ENCODE measurements at regions not wholly inside any gene's neighbourhood (a gene's known extent, or its start where the extent isn't known, plus 50 kb on each side); places are given as distances from the start of the nearest gene placed in this dataset.

GRCh38 chrX:10795721-10796120 lies 175.3 kb upstream of the MID1 start:
- intact Hi-C loops (cut with micrococcal nuclease; ENCODE audit: unreplicated experiment), result no loop called here
- in situ Hi-C loops (cut with MboI), result no loop called here
- SMC1A ChIA-PET (ENCODE audit: uncharacterized antibody, unreplicated experiment), result no interaction called here
- POLR2A ChIA-PET, result no interaction called here
- no peaks in the 10 kb centered on the region for H4K20me1 ChIP-seq (ENCODE audit: control insufficient read depth, insufficient read depth)
- 3% methylated on average over 1 of the region's 1 CpG for WGBS (ENCODE audit: insufficient coverage, insufficient replicate concordance, low lambda C conversion rate, missing lambda C conversion rate)
- DNase-seq (ENCODE audit: low read depth, low spot score) (no peak), ATAC-seq (no peak), FAIRE-seq (no peak)
- TF ChIP-seq BHLHE40 (IDR thresholded peaks at IDR 0.05; ENCODE audit: borderline replicate concordance in 1 of 2, low read depth in 2 of 2, low read length in 1 of 2), result no peak
- no peak for TF ChIP-seq PBX3 (IDR thresholded peaks at IDR 0.05; ENCODE audit: insufficient replicate concordance, low read depth, low read length)
- TF ChIP-seq RB1 (IDR thresholded peaks at IDR 0.05; ENCODE audit: borderline replicate concordance), result no peak
- no peak for TF ChIP-seq EZH2 (IDR thresholded peaks at IDR 0.05; ENCODE audit: borderline replicate concordance, control insufficient read depth, low read depth, low read length)
- no peak for TF ChIP-seq YBX1 (IDR thresholded peaks at IDR 0.05)
- no peak for TF ChIP-seq RAD51 (IDR thresholded peaks at IDR 0.05)
- TF ChIP-seq CBFB (IDR thresholded peaks at IDR 0.05; ENCODE audit: low read depth), result no peak
- TF ChIP-seq PRDM15 (CRISPR knock-in tag; IDR thresholded peaks at IDR 0.05), result no peak
- TF ChIP-seq ZNF207 (IDR thresholded peaks at IDR 0.05; ENCODE audit: borderline replicate concordance), result no peak
- TF ChIP-seq ATF2 (IDR thresholded peaks at IDR 0.05; ENCODE audit: low read length), result no peak
- no peak for TF ChIP-seq ZBTB33 (IDR thresholded peaks at IDR 0.05)
- TF ChIP-seq EED (IDR thresholded peaks at IDR 0.05; ENCODE audit: low read depth), result no peak
- no peak for TF ChIP-seq SPI1 (IDR thresholded peaks at IDR 0.05; ENCODE audit: borderline replicate concordance, insufficient read depth, low read depth, low read length)
- no peak for TF ChIP-seq KAT2A (conservative IDR thresholded peaks at IDR 0.05; ENCODE audit: control insufficient read depth, low read depth, low read length)
- H3K79me2 ChIP-seq (ENCODE audit: control insufficient read depth, insufficient read depth, low read length), result no peaks in the 10 kb centered on the region
- BruUV-seq (replicated peaks), result no TSS peak
- H3K4me2 ChIP-seq (ENCODE audit: control insufficient read depth, insufficient read depth), result no peak overlapping the region
- H3K27ac ChIP-seq (ENCODE audit: control insufficient read depth, insufficient read depth), result no peak overlapping the region
- no peak overlapping the region for H2AFZ ChIP-seq (ENCODE audit: control insufficient read depth, low read depth, low read length)
- CTCF ChIA-PET, result interaction anchor here (0.6 kb wide), 1 partner anchor 72 kb away, joined by 4 read pairs; no protein-coding TSS in a partner anchor
- no peaks in the 10 kb centered on the region for H3K27me3 ChIP-seq (replicated peaks in 1 of 2; ENCODE audit: control insufficient read depth in 2 of 2, insufficient read depth in 2 of 2, low read length in 1 of 2)
- no peak overlapping the region for H3K4me3 ChIP-seq
- H3K9ac ChIP-seq (ENCODE audit: control insufficient read depth, insufficient read depth, low read length), result no peak overlapping the region
- no peaks in the 10 kb centered on the region for H3K4me1 ChIP-seq (ENCODE audit: control insufficient read depth, insufficient read depth, low read length)
- H3K36me3 ChIP-seq (ENCODE audit: control insufficient read depth in 2 of 2, insufficient read depth in 2 of 2, low read length in 1 of 2), result no peaks in the 10 kb centered on the region
- RAD21 ChIA-PET (ENCODE audit: unreplicated experiment), result no interaction called here
- no peaks in the 10 kb centered on the region for H3K9me3 ChIP-seq (replicated peaks; ENCODE audit: control insufficient read depth, insufficient read depth, low read length)
